Kidney glomerular epithelial cell (primary cell): ENCODE measurements at regions not wholly inside any gene's neighbourhood (a gene's known extent, or its start where the extent isn't known, plus 50 kb on each side); places are given as distances from the start of the nearest gene placed in this dataset.

Source experiments
- DNase-seq: peaks from one replicate; lab custom pipeline; 2025; lab: John Stamatoyannopoulos, UW

DNA sequence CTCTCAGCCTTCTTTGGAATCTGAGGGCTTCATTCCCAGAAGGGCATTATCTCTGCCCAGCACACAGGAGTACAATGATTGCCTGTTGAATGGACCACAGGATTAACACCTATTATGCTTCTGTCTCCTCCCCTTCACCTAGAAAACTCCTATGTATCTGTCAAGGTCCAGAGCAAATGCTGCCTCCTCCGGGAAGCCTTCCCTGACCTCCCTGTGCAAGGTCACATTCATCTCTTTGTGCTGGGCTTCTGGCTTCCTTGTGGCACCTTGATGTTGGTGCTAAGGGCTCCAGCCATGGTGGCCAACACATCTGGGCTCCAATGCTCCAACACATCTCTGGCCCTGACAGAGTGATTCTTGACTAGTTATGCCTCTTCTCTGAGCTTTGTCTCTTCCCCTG lies 49.9 kb upstream of the ATP2B2 start:
- DNase-seq = no peak

DNA sequence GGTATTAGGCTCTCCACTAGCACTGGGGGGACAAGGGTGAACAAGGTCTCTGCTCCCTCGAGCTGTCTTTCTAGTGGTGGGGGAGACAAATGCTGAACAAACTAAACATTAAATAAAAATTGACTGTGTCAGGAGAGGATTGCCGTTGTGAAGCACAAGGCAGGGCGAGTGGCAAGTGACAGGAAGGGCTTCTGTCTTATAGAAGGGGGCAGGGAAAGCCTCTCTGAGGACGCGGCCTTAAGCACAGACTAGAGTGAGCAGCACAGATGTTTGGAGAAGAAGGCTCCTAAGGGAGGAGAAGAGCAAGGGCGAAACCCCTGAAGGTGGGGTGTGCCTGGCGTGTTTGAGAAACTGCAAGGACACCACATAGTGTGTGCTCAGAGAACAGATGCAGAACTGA lies 50.9 kb upstream of the ATP2B2 start:
- no peak for DNase-seq

DNA sequence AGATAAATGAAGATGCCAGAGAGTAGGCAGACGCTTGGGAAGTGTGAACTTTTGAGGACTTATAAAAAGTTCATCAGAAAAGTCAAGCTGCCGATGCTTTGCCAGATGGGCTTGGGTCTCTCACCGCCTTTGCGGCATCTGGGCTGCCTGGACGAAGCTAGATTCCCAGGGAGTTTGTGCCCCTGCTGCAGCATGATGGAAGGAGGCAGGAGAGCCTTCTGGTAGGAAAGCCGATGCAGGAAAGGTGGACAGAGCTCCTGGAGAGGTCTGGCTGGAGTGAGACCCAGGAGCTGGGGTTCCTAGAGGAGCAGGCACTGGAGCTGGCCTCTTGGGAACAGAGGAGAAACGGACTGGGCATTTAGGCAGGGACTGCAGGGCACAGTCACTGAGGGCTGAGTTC lies 51.9 kb upstream of the ATP2B2 start:
- DNase-seq = no peak

DNA sequence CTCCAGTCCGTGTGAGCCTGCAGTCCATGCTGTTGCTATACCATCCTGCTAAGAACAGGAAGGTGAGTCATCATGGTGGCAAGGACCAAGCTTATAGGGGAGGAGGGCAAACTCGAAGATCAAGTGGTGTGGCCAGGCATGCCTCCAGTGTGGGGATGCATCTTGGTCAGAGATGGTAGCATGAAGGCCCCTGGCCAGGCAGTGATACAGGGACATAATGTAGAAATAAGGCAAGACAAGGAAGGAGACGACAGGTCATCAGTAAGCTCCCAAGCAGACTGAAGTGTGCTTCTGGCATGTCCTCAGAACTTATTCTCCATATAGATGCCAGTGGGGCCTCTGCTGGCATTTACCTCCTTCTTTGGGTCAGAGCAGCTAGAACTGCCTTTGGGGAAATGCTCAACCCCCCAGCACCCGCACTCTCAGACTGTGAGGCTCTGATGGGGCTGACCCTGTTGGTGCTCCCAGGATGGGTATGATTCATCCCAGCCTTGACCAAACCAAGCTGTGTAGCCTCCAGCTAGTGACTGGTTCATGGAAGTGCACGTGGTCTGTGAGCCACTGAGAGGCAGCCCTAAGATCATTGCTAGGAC lies 52.5 kb upstream of the ATP2B2 start:
- no peak for DNase-seq

DNA sequence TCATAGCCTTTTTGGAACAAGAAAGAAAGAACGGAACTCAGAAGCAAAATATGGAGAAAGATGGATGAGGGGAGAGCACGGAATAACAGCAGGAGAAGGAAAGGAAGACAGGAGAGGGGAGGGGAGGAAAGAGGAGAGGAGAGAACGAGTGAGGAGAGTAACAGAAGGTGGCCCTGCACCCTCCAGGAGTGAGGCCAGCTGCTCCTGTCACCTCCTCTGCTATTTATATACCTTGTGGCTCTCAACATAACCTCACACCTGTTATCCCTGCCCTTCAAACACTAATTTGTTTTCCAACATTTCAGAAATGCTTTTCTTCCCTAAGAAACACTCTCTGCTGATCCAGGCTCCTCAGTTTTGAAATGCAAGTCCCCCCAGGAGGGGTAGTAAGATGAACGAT lies 53.4 kb upstream of the ATP2B2 start:
- no peak for DNase-seq

DNA sequence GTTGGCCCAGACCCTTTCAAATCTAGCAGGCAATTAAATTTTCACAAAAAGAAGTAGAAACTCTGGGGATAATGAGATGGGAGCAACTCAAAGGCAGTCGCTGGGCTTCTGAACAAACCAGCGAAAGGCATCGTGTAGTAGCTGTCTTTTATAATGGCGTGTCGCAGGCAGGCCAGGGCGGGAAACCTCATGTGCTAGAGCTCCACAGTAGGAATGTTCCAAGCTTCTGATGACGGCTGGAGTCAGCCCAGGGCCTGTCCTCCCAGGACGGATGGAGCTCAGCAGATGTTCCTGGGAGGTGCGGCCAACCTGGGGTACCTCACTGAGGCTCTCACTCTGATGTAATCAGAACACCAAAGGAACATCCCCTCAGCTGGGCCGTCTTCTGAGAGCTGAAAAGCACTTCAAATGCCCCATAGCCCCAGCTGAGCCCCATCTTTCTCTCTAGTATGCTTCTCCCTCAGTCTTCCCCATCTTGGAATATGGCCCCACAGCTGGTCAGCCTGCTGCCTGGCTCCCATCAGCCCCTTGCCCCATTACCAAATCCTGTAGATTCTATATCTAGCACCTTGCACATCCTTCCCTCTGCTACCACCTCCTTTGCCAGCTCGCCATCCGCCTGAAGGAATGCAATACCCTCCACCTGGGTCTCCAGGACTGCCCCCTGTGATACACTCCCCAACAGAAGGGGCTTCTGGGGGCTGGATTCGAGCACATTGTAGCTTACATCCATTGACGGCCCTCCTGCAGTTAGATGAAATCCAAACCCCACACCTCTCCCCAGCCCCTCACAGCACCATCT lies 54.9 kb upstream of the ATP2B2 start:
- no peak for DNase-seq

DNA sequence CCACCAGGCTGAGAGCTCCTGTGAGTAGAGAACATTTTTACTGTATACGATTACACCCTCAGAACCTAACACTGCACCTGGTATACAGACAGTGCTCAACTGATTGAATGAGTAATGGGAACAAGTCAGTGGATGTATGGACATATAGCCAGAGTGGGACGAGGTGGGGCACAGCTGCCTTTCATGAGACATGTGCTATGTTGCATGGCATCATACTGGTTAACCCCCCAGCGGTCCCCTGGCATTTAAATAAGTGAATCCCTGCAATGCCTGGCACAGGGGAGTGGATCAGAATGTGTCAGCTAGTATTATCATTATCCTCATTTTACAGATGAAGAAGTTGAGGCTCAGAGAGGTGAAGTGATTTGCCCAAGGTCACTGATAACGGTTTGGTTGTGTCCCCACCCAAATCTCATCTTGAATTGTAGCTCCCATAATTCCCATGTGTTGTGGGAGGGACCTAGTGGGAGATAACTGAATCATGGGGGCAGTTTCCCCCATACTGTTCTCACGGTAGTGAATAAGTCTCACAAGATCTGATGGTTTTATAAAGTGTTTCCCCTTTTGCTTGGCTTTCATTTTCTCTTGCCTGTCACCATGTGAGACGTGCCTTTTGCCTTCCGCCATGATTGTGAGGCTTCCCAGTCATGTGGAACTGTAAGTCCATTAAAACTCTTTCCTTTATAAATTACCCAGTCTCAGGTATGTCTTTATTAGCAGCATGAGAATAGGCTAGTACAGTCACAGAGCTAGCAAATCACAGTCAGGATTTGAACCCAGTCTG lies 56.0 kb upstream of the ATP2B2 start:
- no peak for DNase-seq

DNA sequence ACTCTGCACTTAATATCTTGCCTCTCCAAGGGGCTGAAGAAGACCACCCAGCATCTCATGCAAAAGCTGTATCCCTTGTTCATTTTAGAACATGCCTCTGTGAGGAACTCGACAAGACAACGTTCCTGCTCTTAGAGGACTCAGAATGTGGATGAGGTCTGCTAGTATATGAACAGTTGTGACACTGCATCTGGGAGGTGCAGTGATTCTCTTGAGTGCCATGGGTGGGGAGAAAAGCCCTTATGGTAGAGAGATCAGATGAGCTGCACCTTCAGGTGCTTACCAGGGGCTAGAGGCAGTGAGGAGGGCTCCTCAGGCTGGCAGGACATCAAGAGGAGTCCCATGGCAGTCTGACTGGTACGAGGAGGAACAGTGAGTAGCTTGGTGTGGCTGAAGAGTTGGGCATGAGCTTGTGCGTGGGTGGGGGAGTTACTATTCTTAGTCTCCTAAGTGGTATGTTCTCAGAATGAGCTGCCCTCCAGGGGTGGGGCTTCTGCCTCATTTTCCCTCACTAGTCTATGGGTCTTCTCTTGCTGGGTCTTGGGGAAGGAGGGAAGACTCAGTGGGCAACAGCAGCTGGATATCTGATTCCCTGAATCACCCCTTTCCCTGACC lies 56.7 kb upstream of the ATP2B2 start:
- DNase-seq = no peak

DNA sequence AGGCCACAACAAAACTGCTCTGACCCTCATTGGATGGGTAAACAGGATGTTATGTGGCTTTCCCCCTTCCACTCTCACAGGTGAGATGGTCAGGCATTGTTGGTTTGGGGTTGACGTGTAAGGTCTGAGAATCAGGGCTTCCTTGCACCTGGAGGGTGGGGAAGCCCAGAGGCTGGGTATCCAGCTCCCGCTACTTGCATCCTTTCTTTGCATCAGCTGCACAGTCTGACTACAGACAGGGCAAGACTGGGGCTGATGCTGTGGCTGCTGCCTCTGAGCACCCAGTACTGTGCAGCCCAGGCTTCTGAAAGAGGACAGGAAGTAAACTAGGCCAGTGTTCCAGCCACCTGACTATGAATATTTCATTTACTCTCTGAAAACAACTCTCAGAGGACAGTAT lies 58.0 kb upstream of the ATP2B2 start:
- DNase-seq = no peak

DNA sequence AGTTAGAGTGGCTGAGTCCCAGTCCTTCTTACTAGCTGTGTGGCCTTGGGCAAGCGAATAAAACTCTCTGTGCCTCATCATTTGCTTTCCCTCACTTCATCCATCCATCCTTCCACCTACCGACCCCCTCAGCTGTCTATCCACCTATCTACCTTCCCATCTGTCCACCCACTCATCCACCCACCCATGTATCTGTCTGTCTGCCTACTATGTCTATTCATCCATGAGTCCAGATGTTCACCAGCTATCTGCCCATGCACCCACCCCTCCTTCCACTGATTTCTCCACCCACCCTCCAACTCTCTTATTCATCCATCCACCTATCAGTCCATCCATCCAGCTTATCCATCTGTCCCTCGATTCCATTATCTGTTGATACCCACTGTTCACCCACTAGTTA lies 60.4 kb upstream of the ATP2B2 start:
- DNase-seq = no peak

DNA sequence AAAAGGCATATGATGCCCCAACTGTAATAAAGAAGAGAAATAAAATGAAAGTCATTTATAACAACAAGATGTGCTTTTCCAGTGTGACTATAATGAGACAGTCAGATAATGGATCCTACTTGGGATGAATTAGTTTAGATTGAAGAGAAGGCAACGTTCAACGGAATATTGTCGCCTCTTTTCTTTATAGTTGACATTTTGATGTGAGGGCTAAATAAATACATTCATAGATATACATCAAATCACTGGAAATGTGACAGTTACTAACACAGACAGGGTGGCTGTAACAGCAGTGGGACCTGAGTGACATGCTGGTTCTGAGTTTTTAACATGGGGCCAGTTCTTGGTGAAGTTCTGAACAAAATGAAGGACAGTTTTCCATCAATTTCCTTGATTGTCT lies 61.1 kb upstream of the ATP2B2 start:
- no peak for DNase-seq

DNA sequence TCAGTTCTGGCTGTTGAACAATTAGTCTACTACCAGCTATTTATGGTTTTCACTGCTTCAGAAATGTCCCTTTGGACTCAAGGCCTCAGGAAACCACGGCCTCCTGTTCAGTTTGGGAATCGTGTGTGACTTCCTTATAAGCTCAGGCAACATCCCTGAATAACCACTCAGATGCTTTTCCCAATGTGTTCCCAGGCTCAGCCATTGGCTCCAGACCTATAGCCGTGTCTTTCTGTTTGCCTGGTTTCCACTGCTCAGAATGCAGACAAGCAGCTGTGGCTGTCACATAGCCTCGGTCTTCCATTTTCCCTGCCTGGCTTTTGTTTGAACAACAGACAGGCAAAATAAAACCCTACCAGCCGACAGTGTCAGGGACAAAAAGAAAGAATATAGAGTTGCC lies 63.2 kb upstream of the ATP2B2 start:
- no peak for DNase-seq

DNA sequence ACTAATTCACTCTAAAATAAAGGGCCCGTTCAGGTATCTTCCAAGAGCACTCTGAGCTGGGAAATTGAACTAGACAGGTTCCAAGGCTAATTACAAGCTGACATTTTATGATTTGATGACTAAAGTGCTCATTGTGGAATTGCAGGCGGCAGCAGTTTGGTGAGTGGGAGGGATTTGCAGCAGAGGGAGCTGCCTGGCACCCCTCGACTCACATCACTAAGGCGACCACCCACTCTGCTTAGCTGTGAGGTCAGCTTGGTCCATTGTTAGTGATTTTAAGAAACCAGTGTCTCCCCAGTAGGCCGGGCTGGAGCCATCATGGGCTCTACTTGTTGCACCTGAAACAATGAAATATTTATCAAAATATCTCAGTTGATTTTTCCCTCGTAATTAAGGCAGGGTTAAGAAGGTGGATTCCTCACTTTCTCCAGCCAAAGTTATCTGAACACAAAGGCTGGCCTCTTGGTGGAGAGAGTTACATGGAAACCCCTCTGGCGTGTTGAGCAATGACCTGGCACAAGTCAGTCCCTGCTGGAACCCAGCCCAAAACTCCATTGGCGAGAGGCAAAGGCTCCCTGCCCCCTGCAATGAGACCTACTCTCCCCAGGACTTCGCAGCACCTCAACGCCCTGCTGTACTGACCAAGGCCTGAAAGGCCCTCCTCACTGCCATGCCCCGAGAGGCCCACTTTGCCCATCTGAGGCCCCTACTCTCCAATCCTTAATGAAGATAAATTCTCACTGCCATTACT lies 65.0 kb upstream of the ATP2B2 start:
- no peak for DNase-seq

DNA sequence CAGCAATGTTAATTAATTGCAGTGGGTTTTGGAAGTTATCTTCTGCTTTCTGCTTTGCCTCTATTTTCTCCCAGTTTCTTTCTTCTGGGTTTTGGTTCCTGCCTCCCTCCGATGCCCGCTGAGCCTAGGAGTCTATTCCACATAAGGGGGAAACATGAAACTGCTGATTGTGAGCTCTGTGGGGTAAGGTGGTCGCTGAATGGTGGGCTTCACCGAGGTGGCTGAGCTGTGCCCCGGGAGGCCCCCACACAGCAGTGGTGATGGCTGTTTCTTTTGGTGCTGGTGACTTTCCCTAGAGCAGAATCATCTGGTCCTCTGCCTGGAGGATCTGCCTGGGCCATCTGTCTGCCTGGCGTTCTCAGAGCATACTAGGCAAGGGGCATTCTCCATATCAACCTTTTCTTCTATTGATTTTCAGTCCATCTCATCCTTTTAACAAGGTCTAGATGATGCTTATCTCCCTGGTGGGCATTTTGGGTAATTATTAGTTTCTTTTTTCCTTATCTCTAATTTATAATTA lies 68.8 kb upstream of the ATP2B2 start:
- DNase-seq = no peak

DNA sequence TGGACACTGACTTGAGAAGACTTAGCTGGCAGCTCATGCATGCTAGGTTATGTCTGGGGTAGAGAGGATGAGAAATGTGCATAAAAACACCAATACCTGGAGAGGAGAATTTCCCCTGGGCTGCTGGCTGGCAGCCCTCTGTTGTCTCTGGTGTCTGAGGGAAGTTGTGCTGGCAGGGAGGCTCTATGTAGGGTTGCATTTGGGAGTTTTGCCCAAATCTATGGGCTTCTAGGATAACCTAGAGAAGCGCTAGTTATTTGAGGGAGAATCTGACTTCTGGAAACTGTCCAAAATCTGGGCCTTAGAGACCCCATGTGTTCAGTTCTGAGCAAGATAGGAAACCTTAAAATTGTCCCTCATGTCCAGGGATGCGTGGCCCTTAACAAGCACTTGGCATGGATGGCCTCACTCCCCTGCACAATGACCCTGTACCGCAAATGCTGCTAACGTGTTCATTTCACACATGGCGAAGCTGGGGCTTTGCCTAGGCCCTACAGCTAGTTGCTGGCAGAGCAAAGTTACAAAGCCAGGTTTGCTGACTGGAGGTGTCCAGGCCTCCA lies 70.3 kb upstream of the ATP2B2 start:
- DNase-seq = no peak

DNA sequence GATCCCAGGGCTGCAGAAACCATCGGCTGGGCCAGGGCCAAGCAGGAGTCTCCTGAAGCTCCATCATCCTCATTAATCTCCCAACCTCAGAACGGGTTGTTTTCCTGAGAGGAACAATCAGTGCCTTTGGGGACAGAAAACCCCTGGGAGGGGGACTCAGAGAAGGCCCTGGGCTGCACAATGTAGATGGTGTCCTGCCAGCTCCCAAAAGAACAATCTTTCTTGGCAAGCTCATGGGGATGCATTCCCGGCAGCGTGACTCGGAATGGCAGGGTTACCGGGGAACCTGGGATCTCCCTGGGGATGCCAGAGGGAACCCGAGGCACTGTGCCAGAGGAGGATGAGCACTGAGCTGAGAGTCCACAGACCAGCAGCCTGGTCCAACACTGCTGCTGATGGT lies 72.1 kb upstream of the ATP2B2 start:
- no peak for DNase-seq

DNA sequence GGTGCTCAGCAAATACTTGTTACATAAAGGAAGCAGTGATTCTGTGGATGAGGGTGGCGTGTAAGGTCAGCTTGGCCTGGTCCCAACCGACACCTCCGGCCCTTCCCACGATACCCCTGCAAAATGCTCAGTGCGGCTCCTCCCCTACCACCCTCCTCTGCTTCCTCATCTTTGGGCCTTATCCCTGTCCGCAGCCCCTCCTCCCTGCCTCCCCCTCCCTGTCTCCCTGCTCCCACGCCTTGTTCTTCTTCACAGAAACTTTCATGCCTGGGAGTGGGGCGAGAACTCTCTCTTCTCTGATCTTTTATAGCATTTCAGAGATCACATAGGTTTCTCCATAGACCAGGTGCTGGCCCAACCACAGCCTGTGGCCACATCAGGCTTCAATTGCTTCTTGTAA lies 75.0 kb upstream of the ATP2B2 start:
- no peak for DNase-seq

DNA sequence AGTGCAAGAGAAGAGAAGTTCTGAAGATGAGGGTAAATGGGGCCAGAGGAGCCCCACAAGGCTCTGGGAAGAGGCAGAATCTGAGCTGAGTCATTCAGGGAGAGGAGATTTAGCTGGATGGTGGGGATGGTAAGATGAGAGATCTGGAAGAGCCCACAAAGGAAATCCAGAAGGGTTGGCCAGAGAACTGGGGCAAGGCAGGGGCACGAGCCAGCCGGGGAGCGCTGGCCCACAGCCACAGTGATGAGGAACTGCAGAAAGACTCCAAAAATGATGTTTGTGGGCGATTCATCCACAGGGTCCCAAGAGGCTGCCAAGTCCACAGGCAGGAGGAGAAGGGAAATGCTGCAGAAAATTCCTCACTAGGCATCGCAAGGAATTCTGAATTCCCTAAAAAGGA lies 75.9 kb upstream of the ATP2B2 start:
- no peak for DNase-seq

DNA sequence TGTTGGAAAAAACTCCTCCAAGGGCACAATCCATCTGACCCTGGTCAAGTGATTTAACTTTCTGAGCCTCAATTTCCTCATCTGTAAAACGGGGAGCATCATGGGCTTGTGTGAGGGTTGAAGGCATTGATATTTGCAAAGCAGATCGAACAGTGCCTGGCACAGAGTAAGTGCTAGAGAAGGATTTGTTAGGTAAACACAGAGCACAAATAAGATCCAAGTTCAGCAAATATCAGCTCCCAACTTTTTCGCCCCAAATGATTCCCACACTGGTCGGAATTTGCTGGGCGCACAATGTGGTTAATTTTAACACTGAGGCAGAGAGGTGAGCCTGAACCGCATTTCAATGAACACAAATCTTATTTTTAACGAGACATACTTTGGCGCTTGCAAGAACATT lies 76.3 kb upstream of the ATP2B2 start:
- no peak for DNase-seq

DNA sequence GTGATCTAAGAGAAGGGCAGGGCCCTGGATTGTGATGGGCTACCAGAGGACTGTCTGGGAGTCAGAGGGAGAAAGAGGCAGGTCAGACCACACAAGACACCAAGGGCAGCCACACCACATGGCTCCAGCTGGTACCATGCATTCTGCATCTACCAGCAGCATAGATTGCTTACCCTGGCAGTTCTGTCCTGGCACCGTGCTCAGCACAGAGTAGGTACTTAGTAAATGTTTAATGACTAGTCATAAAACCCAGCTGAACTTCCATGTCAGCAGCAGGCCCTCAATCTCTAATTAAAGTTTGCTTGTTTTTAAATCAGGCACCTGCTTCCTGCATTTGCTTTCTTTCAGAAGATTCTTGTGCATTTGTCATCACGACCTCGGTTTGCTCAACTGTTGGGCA lies 77.3 kb upstream of the ATP2B2 start:
- no peak for DNase-seq
